HG02884 (cell line): ENCODE measurements at regions not wholly inside any gene's neighbourhood (a gene's known extent, or its start where the extent isn't known, plus 50 kb on each side); places are given as distances from the start of the nearest gene placed in this dataset.
"Not testable (repeated sequence)": the region's sequence is repeated elsewhere in the genome, so short reads cannot be mapped to it uniquely, and the experiment has no call there.

Source experiments
- ATAC-seq: cut with Tn5 transposase; IDR thresholded peaks from one replicate; pipeline ENCODE4 v1.9.1; 2021; ENCODE audit warnings: mild to moderate bottlenecking, moderate library complexity; ENCODE audit not compliant: unreplicated experiment

DNA sequence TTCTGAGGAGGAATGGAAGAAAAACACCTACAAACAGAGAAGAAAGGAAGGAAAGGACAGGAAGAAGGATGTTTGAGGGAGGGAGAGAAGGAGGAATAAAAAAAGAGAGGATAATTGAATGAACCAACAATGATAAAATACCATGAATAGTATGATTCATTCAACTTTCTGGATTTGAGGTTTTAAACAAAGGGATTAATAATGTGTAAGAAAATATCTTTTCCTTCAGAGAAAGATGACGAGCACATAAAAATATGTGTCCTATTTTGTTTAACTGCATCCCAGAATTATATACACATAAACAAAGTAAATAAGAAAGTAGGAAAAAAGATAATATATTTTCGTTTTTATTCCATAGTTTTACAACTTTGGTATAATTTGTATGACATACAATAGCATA lies 1380.4 kb downstream of the STIM2 start:
- ATAC-seq = no peak

DNA sequence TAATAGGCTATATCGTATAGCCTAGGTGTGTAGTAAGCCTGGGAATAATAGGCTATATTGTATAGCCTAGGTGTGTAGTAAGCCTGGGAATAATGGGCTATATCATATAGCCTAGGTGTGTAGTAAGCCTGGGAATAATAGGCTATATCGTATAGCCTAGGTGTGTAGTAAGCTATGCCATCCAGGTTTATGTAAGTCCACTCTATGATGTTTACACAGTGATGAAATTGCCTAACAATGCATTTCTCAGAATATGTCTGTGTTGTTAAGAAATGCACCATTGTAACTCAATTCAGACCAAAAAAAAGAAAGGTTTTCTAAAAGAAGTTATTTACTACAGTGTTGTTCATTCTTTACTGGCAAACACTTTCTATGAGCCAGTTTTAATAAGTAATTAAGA lies 1387.2 kb downstream of the STIM2 start:
- ATAC-seq = no peak

DNA sequence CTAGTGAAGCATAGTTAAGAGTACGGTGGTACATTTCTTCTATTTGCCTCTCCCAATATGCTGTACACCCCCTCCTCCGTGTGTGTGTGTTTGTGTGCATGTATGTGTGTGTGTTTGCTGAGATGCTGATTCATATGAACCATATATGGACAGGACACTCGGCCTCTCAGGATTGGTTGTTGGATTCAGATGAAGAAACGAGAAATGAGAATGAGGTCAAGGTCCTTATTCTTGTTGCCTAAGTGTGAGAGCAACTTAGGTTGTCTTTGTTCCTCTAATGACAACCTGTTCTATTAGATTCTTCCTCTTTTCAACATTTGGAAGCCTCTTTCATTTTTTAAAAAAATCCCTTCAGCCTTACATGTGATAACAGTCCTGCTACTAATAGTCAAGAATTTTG lies 1387.6 kb downstream of the STIM2 start:
- no peak for ATAC-seq

DNA sequence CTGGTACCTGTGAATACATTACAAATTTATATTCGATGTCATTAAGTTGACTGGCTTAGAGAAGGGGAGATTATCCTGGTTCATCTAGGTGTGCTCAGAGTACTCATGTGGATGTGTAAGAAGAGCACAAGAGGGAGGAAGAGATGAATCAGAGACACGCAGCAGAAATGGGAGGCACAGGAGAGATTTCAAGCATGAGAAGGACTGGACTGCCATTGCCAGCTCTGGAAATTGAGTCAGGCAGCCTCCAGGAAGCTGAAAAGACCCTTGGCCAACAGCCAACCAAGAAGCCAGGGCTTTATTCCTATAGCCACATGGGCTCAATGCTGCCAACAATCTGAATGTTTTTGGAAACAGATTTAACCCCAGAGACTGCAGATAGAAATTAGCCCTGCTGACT lies 1390.0 kb downstream of the STIM2 start:
- ATAC-seq = no peak

DNA sequence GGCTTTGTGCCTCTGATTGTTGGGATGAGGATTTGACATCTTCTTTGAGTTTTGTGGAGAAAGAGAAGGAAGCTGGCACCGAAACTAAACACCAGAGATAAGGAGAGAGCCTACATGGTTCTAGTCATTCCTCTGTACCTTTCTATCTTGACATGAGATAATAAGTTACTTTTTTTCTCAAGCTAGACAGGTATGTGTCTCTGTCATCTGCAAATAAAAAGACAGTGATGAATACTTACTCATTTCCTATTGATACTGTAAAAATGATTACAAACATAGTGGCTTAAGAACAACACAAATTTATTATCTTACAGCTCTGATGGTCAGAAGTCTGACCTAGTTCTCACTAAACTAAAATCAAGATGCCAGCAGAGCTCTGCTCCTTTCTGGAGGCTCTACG lies 1391.2 kb downstream of the STIM2 start:
- ATAC-seq = no peak

DNA sequence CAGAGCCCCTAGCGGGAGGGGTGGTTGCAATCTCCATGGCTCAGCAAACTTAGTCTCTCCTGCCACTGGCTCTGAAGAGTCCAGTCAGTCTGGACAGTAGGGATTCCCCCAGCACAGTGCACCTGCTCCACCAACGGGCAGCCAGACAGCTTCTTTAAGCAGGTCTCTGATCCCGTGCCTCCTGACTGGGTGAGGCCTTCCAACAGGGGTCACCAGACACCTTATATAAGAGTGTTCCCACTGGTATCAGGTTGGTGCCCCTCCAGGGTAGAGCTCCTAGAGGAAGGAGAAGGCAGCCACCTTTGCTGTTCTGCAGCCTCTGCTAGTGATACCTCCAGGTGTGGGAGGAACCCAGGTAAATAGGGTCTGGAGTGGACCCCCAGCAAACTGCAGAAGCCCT lies 1393.4 kb downstream of the STIM2 start:
- no peak for ATAC-seq

DNA sequence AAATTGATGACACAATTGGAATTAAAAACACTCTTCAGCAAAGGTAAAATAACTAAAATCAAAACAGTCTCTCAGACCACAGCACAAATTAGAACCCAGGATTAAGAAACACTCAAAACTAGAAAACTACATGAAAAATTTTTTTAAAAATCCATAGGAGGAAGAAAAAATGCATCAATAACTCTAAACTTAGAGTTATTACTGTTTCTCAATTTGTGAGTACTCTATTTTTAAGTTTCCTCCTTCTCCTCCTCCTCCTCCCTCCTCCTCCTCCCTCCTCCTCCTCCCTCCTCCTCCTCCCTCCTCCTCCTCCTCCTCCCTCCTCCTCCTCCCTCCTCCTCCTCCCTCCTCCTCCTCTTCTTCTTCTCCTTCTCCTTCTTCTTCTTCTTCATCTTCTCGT lies 1395.7 kb downstream of the STIM2 start:
- ATAC-seq = no peak

DNA sequence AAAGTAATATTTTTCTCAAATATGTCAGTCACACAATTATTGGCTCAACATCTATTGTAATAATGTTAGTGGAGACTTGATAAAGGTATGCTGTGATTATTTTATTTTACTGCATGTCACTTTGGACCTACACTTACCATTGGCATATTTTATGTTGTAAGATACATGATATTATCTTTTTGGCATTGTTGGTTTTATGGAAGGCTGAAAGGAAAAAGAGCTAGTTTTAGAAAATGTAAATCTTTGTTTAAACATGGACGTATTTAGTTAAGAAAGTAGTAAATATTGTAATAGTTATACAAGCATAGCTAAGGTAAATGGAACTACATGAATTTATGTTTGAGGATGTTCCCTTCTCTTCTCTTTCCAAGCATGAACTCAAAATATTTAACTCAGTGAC lies 1399.3 kb downstream of the STIM2 start:
- no peak for ATAC-seq

DNA sequence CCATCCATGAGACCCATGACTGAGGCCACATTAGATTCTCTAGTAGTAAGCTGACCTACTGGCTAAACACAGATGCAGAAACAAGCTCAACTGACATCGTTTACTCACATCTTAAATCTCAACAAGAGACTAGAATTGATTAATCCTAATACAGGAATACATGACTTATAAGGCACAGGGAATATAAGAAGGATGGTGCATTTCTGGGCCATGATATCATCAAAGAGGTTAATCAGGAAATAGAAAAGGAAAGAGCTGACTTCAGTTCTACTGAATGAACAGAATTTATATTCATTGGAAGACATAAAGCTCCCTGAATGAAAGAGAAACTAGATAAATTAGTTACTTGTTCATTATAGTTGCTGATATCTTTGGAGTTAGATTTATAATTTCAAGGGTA lies 1406.5 kb downstream of the STIM2 start:
- ATAC-seq = no peak

DNA sequence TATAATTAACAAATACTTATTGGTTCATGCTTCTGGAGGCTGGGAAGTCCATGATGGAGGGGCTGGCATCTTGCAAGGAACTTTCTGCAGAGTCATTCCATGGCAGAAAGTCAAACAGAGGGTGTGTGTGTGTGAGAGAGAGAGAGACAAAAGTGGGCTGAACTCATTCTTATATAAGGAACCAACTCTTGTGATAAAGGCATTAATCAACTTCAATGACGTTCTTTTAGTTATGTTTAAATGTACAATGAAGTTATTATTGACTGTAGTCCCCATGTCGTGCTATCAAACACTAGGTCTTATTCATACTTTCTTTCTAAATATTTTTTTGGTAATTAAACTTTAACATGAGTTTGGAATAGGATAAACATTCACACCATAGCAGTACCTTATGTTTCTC lies 1408.8 kb downstream of the STIM2 start:
- ATAC-seq = no peak

DNA sequence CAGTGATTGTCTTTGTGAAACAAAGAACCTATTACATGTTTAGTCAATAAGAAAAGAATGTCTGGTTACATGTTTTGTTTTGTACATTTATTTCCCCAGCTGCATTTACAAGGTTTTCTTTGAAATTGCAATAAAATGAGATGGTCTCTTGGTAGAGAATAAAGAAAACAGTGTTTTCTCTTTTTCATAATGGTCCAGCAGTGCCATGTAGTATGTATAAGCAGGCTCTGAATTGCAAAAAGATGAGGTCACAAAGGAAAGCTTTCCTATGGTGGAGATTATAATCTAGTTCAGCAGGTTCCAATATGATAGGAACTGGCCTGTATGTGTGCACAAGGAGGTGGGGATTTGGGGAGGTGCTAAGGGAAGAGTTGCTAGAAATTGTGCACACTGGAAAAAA lies 1417.3 kb downstream of the STIM2 start:
- ATAC-seq = no peak

DNA sequence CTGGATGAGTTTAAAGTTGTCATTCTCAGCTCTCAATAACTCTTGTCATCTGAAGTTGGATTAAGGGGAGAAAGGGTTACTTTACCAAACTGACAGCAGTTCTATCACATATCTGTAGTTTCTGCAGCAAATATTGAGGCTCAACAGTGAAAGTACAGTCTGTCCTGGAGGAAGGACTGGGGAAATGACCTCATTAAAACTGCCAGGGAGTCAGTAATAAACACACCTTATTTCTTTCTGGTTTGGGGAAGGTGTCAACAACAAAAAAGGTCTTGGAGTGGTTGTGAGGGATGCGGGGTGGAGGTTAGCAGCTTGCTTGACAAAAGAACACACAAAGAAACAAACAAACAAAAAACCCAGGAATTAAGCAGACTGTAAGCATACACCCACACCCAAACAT lies 1418.0 kb downstream of the STIM2 start:
- ATAC-seq = no peak

DNA sequence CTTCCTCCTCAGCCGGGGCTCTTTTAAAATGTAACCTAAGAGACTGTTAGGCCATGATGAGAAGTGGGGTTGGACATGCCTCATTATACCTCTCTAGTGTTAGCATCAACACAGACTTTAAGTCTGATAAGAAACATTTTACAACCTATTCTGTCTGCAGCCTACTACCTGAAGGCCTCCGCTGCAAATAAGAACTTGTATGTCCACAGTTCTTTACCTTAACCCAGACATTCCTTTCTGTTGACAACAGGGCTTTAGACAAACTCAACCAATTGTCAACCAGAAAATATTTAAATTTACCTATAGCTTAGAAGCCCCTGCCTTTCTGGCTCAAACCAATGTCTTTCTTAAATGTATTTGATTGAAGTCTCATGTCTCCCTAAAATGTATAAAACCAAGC lies 1418.6 kb downstream of the STIM2 start:
- ATAC-seq = no peak

DNA sequence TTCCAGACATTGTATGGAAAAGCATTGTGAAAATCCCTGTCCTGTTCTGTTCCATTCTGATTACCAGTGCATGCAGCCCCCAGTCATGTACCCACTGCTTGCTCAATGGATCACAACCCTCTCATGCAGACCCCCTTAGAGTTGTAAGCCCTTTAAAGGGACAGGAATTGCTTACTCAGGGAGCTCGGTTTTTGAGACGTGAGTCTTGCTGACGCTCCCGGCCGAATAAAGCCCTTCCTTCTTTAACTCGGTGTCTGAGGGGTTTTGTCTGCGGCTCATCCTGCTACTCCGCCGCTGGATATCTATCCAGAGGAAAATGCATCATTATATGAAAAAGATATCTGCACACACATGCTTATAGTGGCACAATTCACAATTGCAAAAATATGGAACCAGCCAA lies 1425.6 kb downstream of the STIM2 start:
- ATAC-seq = not testable (repeated sequence)

DNA sequence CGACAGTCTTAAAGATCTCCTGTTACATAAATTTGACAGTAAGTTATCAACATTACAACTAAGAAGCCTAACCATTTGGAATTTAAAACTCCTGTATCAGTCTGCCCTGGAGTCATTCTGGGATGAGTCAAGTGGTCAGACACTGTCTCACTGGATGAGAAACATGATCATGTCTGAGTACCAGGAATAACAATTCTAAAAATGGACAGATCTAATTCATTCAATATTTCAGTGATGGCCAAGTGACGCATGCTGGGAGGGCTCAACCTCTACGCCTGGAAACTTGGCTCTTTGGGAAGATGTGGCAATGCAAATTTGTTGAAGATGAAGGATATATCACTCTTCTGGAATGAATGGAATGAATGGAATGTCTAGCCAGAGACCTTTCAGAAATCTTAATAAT lies 1427.2 kb downstream of the STIM2 start:
- no peak for ATAC-seq

DNA sequence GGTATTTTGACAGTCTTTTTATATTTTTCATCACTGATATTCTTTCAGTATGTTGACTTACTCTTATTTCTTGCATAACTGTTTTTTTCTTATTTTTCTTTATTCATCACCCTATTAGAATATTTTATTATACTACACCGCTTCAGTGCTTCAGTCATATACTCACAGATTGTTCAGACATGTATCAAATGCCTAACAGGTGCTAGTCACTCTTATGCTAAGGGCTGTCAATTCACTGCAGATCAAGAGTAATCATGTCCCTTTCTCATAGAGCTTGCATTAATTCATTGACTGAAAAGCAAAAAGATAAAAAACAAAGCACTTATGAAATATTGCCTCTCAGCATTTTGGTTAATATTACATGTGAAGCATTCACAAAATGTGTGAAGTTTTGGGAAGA lies 1435.6 kb downstream of the STIM2 start:
- no peak for ATAC-seq

DNA sequence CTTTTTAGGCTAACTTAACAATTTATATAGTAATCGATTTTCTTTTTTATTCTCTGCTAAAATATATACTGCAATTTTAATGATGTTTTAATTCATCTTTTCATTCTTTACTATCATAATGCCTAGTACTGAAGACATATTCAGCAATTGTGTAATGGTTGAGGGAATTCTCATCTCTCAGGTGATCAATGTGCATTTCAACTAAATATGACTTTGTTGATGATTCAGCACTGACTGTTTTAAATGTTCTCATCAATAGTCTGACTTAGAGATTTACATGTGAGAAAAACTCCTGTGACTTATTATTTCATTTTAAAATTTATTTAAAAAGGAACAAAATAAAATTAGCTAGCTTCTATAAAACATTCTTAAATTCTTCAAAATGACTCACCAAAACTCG lies 1450.3 kb downstream of the STIM2 start:
- no peak for ATAC-seq

DNA sequence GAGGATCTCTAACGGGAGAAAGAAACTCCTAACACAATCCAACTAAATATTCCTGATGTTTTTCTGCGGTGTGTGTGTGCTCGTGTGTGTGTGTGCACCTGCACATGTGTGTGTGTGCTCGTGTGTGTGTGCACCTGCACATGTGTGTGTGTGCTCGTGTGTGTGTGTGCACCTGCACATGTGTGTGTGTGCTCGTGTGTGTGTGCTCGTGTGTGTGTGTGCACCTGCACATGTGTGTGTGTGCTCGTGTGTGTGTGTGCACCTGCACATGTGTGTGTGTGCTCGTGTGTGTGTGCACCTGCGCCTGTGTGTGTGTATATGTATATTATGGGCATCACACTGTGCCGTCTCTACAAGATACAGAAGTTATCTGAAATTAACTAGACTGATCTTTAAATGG lies 1451.9 kb downstream of the STIM2 start:
- not testable (repeated sequence) for ATAC-seq

DNA sequence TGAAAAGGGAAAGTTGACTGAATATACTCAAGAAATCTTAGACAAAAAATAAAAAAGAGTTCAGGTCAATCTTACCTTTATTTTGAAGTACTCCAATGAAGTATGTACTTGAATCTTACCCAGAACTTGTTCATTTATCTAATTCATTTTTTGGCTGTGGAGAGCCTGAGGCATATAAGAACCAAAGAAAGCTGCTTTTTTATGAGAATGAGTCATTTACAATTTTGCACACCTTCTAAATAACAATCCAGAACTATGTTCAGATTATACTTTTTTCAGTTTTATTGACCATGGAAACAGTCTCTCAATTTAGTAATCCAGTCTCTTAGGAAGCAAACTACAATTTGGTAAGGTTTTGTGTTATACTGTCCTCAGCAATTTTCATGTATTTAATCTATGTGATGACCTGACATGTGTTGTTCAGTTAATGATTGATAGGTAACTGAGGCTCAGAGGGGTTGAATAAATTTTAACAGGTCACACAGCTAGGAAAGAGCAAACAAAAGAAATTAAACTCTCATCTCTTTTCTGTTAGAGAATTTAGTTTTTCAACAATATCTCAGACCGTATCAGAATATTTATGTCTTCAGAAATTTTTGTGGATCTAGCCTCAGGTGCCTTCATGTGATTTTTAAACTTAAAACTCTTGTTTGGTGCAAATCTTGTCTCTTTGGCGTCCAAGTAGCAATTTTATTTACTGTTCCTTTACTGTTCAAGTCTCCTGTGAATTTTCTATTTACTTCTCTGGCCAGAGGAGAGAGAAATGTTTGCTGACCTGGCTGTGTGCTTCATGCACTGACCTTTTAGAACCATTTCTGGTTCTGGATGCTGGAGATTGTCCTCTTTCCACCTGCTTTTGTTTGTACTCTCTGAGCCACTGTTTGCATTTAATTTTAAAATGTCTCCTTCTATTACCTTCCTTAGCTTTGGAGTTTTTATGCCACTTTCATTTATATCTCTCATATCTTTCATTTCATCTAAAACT lies 1453.4 kb downstream of the STIM2 start:
- no peak for ATAC-seq

DNA sequence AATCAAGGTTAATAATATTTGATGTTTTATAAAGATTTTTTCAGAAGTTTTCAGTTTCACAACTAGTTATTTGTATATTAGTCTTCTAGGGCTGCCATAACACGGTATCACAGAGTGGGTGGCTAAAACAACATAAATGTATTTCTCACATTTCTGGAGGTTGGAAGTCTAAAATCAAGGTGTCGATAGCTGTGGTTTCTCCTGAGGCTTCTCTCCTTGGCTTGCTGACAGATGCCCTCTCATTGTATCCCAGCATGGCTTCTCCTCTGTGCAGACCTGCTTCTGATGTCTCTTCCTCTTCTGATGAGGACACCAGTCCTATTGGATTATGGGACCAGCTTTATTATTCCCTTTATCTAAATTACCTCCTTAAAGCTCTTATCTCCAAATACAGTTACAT lies 1456.6 kb downstream of the STIM2 start:
- ATAC-seq = no peak

DNA sequence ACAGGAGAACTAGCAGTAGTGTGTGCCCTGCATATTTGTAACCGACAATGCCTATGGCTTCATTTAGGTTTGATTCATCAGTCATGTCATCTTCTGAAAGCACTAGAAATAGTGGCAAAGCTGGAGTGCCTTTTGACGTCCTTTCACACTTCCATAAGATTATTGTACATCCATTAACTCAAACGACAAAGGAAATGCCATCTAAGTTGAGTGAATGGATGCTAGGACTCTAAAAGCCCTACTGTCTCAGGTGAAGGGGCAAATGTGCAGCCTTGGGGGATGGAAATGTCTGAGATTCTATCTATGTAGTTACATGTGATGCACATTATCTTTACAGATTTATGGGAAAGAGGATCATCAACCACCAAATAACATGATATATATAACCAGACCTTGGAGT lies 1473.6 kb downstream of the STIM2 start:
- no peak for ATAC-seq

DNA sequence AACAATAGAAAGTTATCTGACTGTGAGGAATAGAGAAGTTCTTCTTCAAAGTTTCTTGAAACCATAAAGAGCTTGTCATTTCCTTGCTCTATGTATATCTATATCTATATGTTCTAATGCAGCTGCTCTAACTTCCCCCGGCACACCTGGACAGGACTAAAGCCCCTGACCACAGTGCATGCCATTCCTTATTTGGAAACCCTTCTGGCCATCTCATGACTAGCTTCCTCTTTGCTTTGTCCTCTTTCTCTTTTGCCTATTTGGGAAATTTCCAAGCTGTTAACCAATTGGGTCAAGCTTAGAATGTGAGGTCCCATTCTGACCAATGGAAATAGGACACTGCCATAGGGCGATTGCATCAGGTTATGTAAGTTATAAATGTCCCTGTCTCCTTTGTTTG lies 1481.1 kb downstream of the STIM2 start:
- ATAC-seq = no peak

DNA sequence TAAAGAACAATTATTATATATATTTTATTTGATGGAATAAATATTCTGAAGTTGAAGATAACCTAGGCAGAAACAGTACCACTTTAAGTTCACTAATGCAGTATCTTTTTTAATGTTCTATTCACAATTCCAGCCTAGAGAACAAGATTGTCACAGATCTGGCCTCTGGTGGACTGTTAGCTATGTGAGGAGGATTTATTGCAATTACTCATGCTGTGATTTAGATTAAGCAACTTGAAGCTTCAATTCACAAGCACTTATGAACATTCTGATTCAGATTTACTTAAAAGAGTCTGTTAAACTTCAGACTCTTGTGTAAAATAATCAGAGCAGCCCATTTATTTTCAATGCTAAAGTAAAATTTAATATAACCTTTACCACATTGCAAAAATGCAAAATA lies 1489.8 kb downstream of the STIM2 start:
- no peak for ATAC-seq
